OCI-LY1 (cell line): ENCODE measurements at regions not wholly inside any gene's neighbourhood (a gene's known extent, or its start where the extent isn't known, plus 50 kb on each side); places are given as distances from the start of the nearest gene placed in this dataset.

Source experiments
- EZH2 ChIP-seq: fragments of 200-600 bp; sonication (generic), shearing (Covaris generic); IDR thresholded peaks from 2 replicates; pipeline ENCODE4 v1.8.0; 2017; ENCODE audit warnings: borderline replicate concordance, mixed run types, mild to moderate bottlenecking, antibody characterized with exemption, low read length, moderate library complexity, mixed read lengths
- TF ChIP-seq, protein P1 (sequence below): fragments of 200-600 bp; sonication (generic), shearing (Covaris generic); IDR thresholded peaks from 2 replicates; pipeline ENCODE4 v1.5.1; 2017; ENCODE audit warnings: mild to moderate bottlenecking, antibody characterized with exemption, low read length, moderate library complexity, mixed read lengths

DNA sequence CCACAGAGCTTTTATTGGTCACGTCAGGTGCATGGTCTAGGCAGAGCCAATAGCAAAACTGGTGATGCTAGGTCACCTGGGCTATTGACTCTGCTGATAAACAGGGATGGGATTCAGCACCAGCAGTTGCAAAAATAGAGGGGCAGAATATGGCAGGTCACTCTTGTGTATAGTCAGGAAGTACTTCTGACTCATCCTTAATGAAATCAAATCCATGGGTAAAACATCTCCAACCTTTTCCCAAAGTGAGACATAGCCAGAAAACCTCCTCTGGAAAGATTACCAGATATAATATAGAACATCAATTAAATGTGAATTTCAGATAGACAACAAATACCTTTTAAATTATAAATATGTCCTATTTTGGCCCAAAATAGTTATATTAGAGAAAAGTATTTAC, 383.2 kb downstream of the METTL15 start:
- TF ChIP-seq, protein P1, sequence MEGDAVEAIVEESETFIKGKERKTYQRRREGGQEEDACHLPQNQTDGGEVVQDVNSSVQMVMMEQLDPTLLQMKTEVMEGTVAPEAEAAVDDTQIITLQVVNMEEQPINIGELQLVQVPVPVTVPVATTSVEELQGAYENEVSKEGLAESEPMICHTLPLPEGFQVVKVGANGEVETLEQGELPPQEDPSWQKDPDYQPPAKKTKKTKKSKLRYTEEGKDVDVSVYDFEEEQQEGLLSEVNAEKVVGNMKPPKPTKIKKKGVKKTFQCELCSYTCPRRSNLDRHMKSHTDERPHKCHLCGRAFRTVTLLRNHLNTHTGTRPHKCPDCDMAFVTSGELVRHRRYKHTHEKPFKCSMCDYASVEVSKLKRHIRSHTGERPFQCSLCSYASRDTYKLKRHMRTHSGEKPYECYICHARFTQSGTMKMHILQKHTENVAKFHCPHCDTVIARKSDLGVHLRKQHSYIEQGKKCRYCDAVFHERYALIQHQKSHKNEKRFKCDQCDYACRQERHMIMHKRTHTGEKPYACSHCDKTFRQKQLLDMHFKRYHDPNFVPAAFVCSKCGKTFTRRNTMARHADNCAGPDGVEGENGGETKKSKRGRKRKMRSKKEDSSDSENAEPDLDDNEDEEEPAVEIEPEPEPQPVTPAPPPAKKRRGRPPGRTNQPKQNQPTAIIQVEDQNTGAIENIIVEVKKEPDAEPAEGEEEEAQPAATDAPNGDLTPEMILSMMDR = no peak
- no peak for TF ChIP-seq EZH2
